HepG2 (cell line): ENCODE measurements at regions not wholly inside any gene's neighbourhood (a gene's known extent, or its start where the extent isn't known, plus 50 kb on each side); places are given as distances from the start of the nearest gene placed in this dataset.

Experiments used
- HNF1A ChIP-seq, 2 experiments: sonication (generic) in 1 of 2; formaldehyde crosslinking in 1 of 2; IDR thresholded peaks; 2 replicates each; pipeline versions ENCODE4 v1.4.0 to v1.6.1; 2016 to 2020; ENCODE audit warnings: borderline replicate concordance in 1 of 2, low read depth in 1 of 2, mild to moderate bottlenecking in 1 of 2, missing genetic modification reagents in 1 of 2
- POLR2A ChIP-seq, 2 experiments: IDR thresholded peaks; 2 replicates each; pipeline ENCODE4 v1.6.1; 2011; ENCODE audit warnings: low read depth in 2 of 2, low read length in 2 of 2, mild to moderate bottlenecking in 1 of 2, moderate library complexity in 1 of 2; ENCODE audit not compliant: insufficient read depth in 1 of 2
- RBFOX2 ChIP-seq: fragments of 200-400 bp; formaldehyde crosslinking; IDR thresholded peaks from 2 replicates; pipeline ENCODE4 v1.6.1; 2017; ENCODE audit warnings: low read depth, mild to moderate bottlenecking, low read length
- SIX1 ChIP-seq: sonication (generic); formaldehyde crosslinking; IDR thresholded peaks from 2 replicates; pipeline ENCODE4 v1.4.0; 2020; ENCODE audit warnings: missing genetic modification reagents, borderline replicate concordance
- SSRP1 ChIP-seq: IDR thresholded peaks from 2 replicates; pipeline ENCODE4 v1.6.1; 2016; ENCODE audit warnings: control low read depth
- TERF1 ChIP-seq: sonication (generic); formaldehyde crosslinking; IDR thresholded peaks from 2 replicates; pipeline ENCODE4 v1.8.0; 2022; ENCODE audit warnings: mild to moderate bottlenecking, missing genetic modification reagents, moderate library complexity
- TF ChIP-seq, protein P1 (sequence below): sonication (generic); formaldehyde crosslinking; IDR thresholded peaks from 2 replicates; pipeline ENCODE4 v1.5.1; 2020; ENCODE audit warnings: missing genetic modification reagents, mild to moderate bottlenecking, borderline replicate concordance

- TF ChIP-seq, protein P1, sequence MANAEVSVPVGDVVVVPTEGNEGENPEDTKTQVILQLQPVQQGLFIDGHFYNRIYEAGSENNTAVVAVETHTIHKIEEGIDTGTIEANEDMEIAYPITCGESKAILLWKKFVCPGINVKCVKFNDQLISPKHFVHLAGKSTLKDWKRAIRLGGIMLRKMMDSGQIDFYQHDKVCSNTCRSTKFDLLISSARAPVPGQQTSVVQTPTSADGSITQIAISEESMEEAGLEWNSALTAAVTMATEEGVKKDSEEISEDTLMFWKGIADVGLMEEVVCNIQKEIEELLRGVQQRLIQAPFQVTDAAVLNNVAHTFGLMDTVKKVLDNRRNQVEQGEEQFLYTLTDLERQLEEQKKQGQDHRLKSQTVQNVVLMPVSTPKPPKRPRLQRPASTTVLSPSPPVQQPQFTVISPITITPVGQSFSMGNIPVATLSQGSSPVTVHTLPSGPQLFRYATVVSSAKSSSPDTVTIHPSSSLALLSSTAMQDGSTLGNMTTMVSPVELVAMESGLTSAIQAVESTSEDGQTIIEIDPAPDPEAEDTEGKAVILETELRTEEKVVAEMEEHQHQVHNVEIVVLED (CRISPR knock-in tag): no peak
- TF ChIP-seq TERF1 (no peak), SSRP1 (CRISPR knock-in tag) (no peak), POLR2A (IDR thresholded peaks at IDR 0.05; ENCODE audit: insufficient read depth in 1 of 2, low read depth in 2 of 2, low read length in 2 of 2) (no peak), SIX1 (CRISPR knock-in tag) (no peak), HNF1A (IDR thresholded peaks at IDR 0.05; ENCODE audit: low read depth) (no peak), HNF1A (CRISPR knock-in tag; IDR thresholded peaks at IDR 0.05; ENCODE audit: borderline replicate concordance) (no peak), RBFOX2 (no peak)
Measured at GRCh38 chr5:51202161-51202560, 181.1 kb upstream of the ISL1 start (continued).
